Panc1 (cell line): ENCODE measurements at regions not wholly inside any gene's neighbourhood (a gene's known extent, or its start where the extent isn't known, plus 50 kb on each side); places are given as distances from the start of the nearest gene placed in this dataset.

Experiments used
- ATAC-seq: fragments of 200-7000 bp; cut with Tn5 transposase; 2 replicates; pipeline ENCODE4 v1.9.1; 2020; ENCODE audit warnings: mild to moderate bottlenecking, moderate library complexity
- BruUV-seq: library from RNA; stranded (reverse); fragments of 400-500 nt; replicated peaks from 2 replicates; lab custom pipeline; 2021; lab: Mats Ljungman, UMichigan
- CTCF ChIA-PET: fragments of 300-600 bp; sonication (Branson Sonifier 250); formaldehyde crosslinking; loops from one replicate; lab custom pipeline; 2022; ENCODE audit warnings: antibody characterized with exemption; lab: Charles Lee
- POLR2A ChIA-PET: fragments of 300-600 bp; sonication (Branson Sonifier 250); formaldehyde crosslinking; loops from one replicate; lab custom pipeline; 2022; ENCODE audit warnings: antibody characterized with exemption; lab: Charles Lee
- DNase-seq: peaks from one replicate; pipeline ENCODE4 v3.0.0-alpha.2; 2010; ENCODE audit warnings: low read depth, low spot score
- H3K27ac ChIP-seq: 2 replicates; pipeline ENCODE4 v1.5.1; 2011; ENCODE audit warnings: mild to moderate bottlenecking, low read length, inconsistent platforms
- H3K27me3 ChIP-seq: fragments of 200-500 bp; sonication (Bioruptor generic); 2 replicates; pipeline ENCODE4 v1.6.0; 2014; ENCODE audit warnings: low read length, inconsistent platforms; ENCODE audit not compliant: control insufficient read depth, insufficient read depth
- H3K36me3 ChIP-seq: fragments of 200-500 bp; sonication (Bioruptor generic); 2 replicates; pipeline ENCODE4 v1.5.1; 2014; ENCODE audit warnings: inconsistent platforms, mild to moderate bottlenecking, low read length, moderate library complexity; ENCODE audit not compliant: control insufficient read depth, insufficient read depth
- H3K4me1 ChIP-seq: 2 replicates; pipeline ENCODE4 v1.5.1; 2011; ENCODE audit warnings: inconsistent platforms, mild to moderate bottlenecking, low read length, moderate library complexity; ENCODE audit not compliant: control insufficient read depth, insufficient read depth
- H3K4me3 ChIP-seq, 2 experiments: 2 replicates each; pipeline ENCODE4 v1.5.1; 2011 to 2012; ENCODE audit warnings: low read depth in 2 of 2, low read length in 2 of 2, mild to moderate bottlenecking in 2 of 2, inconsistent platforms in 1 of 2, moderate library complexity in 1 of 2
- H3K9me3 ChIP-seq: fragments of 200-500 bp; sonication (Bioruptor generic); 2 replicates; pipeline ENCODE4 v1.5.1; 2014; ENCODE audit warnings: low read depth, mild to moderate bottlenecking, inconsistent platforms, low read length, moderate library complexity; ENCODE audit not compliant: control insufficient read depth, insufficient read depth
- CTCF ChIP-seq: fragments of 450-650 bp; IDR thresholded peaks from 2 replicates; pipeline ENCODE4 v1.5.1; 2017; ENCODE audit warnings: mild to moderate bottlenecking
- POLR2AphosphoS5 ChIP-seq: IDR thresholded peaks from 2 replicates; pipeline ENCODE4 v1.6.1; 2012; ENCODE audit warnings: mild to moderate bottlenecking, low read depth, low read length, moderate library complexity
- REST ChIP-seq, 2 experiments: IDR thresholded peaks; 2 replicates each; pipeline ENCODE4 v1.6.1; 2011 to 2012; ENCODE audit warnings: low read depth in 2 of 2, control low read depth in 1 of 2, low read length in 1 of 2, mild to moderate bottlenecking in 1 of 2, moderate library complexity in 1 of 2; ENCODE audit not compliant: insufficient read depth in 1 of 2
- SIN3A ChIP-seq: IDR thresholded peaks from 2 replicates; pipeline ENCODE4 v1.6.1; 2012; ENCODE audit warnings: low read depth, mild to moderate bottlenecking, low read length, moderate library complexity, borderline replicate concordance; ENCODE audit not compliant: insufficient read depth
- TCF7L2 ChIP-seq: IDR thresholded peaks from 2 replicates; pipeline ENCODE4 v1.6.1; 2011; ENCODE audit warnings: mild to moderate bottlenecking, low read depth, low read length, inconsistent platforms
- in situ Hi-C: cut with HindIII; loops from 2 replicates; pipeline ENCODE4 v1.10.0; 2016; ENCODE audit warnings: low sequenced_read_pairs, low pct_unique_long_range_greater_than_20kb
- intact Hi-C: fragments of 100-400 bp; cut with micrococcal nuclease; formaldehyde crosslinking; loops from one replicate; pipeline ENCODE4 v1.10.0; 2022; ENCODE audit not compliant: unreplicated experiment

GRCh38 chr2:188878716-188879115 lies 95.5 kb upstream of the COL3A1 start:
- TF ChIP-seq POLR2AphosphoS5, result no peak
- no peak for TF ChIP-seq TCF7L2
- no peak for TF ChIP-seq SIN3A
- TF ChIP-seq CTCF, result no peak
- no peak for TF ChIP-seq REST (IDR thresholded peaks at IDR 0.05; ENCODE audit: insufficient read depth in 1 of 2, low read depth in 2 of 2, low read length in 1 of 2)
- no peaks in the 10 kb centered on the region for H3K27me3 ChIP-seq
- no TSS peak for BruUV-seq
- CTCF ChIA-PET, result no interaction called here
- no peaks in the 10 kb centered on the region for H3K9me3 ChIP-seq
- POLR2A ChIA-PET, result interaction anchor here (0.6 kb wide), 1 partner anchor 255 kb away, joined by 3 read pairs; no protein-coding TSS in a partner anchor
- no peak overlapping the region for H3K27ac ChIP-seq
- ATAC-seq (no peak), DNase-seq (no peak)
- H3K4me1 ChIP-seq, result no peaks in the 10 kb centered on the region
- H3K4me3 ChIP-seq, result no peak overlapping the region
- in situ Hi-C loops, result no loop called here
- intact Hi-C loops, result no loop called here
- no peaks in the 10 kb centered on the region for H3K36me3 ChIP-seq

DNA sequence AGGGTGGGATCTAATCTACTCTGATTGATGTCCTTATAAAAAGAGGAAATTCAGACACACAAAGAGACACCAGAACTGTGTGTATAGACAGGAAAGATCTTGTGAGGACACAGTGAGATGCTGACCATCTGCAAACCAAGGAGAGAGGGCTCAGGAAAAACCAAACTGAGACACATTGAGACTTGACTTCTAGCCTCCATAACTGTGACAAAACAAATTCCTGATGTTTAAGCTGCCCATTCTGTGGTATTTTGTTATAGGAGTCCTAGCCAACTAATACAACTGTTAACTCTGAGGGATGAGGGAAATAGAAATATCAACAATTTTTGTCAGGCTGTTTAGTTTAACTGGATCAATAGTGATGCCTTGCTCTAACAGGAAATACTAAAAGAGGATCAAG lies 93.4 kb upstream of the COL3A1 start:
- DNase-seq (no peak), ATAC-seq (no peak)
- POLR2A ChIA-PET, result no interaction called here
- Histone ChIP-seq H3K36me3 (no peaks in the 10 kb centered on the region), H3K4me1 (no peaks in the 10 kb centered on the region), H3K27ac (no peak overlapping the region), H3K9me3 (no peaks in the 10 kb centered on the region), H3K4me3 (no peak overlapping the region), H3K27me3 (no peaks in the 10 kb centered on the region)
- CTCF ChIA-PET, result no interaction called here
- no peak for TF ChIP-seq POLR2AphosphoS5
- intact Hi-C loops (no loop called here), in situ Hi-C loops (no loop called here)
- BruUV-seq, result no TSS peak

DNA sequence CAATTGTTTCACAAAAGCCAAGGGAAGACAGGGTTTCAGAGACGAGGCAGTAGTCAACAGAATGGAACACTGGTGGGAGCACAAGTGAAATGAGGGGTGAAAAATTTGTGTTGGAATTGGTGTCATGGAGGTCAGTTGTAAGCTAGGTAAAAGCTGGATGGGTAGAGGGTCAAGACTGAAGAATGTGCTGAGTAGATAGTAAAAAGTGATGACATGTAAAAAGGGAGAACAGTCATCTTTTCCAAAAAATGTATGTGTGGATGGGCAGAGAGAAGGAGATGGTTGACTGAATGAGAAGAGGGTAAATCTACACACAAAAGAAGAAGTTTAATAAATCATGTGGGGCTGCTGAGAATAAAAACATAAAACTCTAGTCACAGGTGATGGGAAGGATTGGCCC lies 92.7 kb upstream of the COL3A1 start:
- H3K36me3 ChIP-seq, result no peaks in the 10 kb centered on the region
- intact Hi-C loops (no loop called here), in situ Hi-C loops (no loop called here)
- no peak for ATAC-seq
- no peaks in the 10 kb centered on the region for H3K9me3 ChIP-seq
- no peaks in the 10 kb centered on the region for H3K27me3 ChIP-seq
- BruUV-seq, result no TSS peak
- H3K4me3 ChIP-seq, result no peak overlapping the region
- H3K27ac ChIP-seq, result no peak overlapping the region
- DNase-seq, result no peak
- ChIA-PET POLR2A (no interaction called here), CTCF (no interaction called here)
- TF ChIP-seq TCF7L2 (no peak), SIN3A (no peak), POLR2AphosphoS5 (no peak), REST (IDR thresholded peaks at IDR 0.05; ENCODE audit: insufficient read depth in 1 of 2, low read depth in 2 of 2, low read length in 1 of 2) (no peak), CTCF (no peak)
- no peaks in the 10 kb centered on the region for H3K4me1 ChIP-seq
